ENCODE measurements at regions not wholly inside any gene's neighbourhood (a gene's known extent, or its start where the extent isn't known, plus 50 kb on each side); places are given as distances from the start of the nearest gene placed in this dataset.

DNA sequence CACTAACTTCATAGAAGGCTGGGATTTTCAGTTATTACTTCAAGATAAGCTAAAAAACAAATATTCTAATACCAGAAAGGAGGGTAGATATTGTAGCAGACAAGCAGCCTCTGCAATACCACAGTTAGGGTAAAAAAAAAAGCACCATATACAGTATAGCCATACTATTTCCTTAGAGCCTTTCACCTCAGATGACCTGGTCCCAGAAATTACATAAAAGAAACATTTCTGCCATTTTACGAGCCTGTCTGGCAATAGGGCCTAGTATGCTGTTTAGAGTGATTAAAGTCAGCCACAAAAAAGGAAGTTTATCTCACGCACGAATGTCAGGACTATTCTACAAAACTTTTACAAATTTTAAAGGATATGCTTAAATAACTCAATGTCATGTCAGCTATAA is 1016.6 kb downstream of the PLOD2 start:
- TF ChIP-seq, protein P1, sequence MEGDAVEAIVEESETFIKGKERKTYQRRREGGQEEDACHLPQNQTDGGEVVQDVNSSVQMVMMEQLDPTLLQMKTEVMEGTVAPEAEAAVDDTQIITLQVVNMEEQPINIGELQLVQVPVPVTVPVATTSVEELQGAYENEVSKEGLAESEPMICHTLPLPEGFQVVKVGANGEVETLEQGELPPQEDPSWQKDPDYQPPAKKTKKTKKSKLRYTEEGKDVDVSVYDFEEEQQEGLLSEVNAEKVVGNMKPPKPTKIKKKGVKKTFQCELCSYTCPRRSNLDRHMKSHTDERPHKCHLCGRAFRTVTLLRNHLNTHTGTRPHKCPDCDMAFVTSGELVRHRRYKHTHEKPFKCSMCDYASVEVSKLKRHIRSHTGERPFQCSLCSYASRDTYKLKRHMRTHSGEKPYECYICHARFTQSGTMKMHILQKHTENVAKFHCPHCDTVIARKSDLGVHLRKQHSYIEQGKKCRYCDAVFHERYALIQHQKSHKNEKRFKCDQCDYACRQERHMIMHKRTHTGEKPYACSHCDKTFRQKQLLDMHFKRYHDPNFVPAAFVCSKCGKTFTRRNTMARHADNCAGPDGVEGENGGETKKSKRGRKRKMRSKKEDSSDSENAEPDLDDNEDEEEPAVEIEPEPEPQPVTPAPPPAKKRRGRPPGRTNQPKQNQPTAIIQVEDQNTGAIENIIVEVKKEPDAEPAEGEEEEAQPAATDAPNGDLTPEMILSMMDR (IDR thresholded peaks at IDR 0.05; ENCODE audit: partially characterized antibody, unreplicated experiment), result no peak
- Mint-ChIP-seq H3K9me3 (ENCODE audit: unreplicated experiment) (no peaks in the 10 kb centered on the region), H3K27ac (ENCODE audit: unreplicated experiment) (no peak overlapping the region), H3K27me3 (ENCODE audit: unreplicated experiment) (no peaks in the 10 kb centered on the region), H3K4me1 (ENCODE audit: low read depth, unreplicated experiment) (peaks cover 2% of the 10 kb centered on the region), H3K36me3 (ENCODE audit: unreplicated experiment) (no peaks in the 10 kb centered on the region), H3K4me3 (ENCODE audit: unreplicated experiment) (no peak overlapping the region)
- no peak for DNase-seq

DNA sequence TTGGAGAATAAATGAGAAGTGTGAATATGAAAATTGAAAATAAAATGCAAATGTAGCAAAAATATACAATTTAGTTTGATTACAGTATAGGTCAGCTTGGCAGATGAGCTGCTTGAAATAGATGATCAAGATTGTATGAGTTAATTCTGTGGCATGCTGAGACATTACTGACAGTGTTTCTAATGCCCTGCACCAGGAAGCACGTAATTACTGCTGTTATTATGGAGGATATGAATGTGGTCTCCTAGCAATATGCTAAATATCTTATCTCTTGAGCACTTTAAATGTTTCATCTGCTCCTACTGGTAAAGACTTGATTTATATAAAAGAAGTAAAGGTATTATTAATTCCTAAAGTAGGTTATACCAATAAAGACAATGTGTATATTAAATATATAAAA is 1015.5 kb downstream of the PLOD2 start:
- Mint-ChIP-seq H3K4me1 (ENCODE audit: low read depth, unreplicated experiment) (peaks cover 2% of the 10 kb centered on the region), H3K4me3 (ENCODE audit: unreplicated experiment) (no peak overlapping the region), H3K27ac (ENCODE audit: unreplicated experiment) (no peak overlapping the region), H3K36me3 (ENCODE audit: unreplicated experiment) (no peaks in the 10 kb centered on the region), H3K9me3 (ENCODE audit: unreplicated experiment) (no peaks in the 10 kb centered on the region), H3K27me3 (ENCODE audit: unreplicated experiment) (no peaks in the 10 kb centered on the region)
- TF ChIP-seq, protein P1 (IDR thresholded peaks at IDR 0.05; ENCODE audit: partially characterized antibody, unreplicated experiment), result no peak
- DNase-seq, result no peak

DNA sequence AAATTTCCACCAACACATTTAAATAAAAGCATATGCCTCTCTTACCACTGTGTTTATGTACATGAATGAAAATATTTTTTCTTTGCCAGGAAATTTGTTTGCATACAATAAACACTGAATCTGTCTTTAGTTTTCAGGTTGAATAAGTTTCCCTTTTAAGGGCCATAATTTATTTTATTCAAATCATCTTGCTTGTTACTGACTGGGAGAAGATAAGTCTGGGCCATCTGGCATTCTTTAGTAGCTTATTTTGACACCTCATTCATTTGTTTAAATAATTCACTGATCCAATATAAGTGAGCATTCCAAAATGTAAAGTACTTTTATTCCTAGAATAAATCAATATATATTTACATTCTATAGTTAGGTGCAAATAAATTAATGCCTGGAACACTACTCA is 1001.3 kb downstream of the PLOD2 start:
- Mint-ChIP-seq H3K4me3 (ENCODE audit: unreplicated experiment) (no peak overlapping the region), H3K4me1 (ENCODE audit: low read depth, unreplicated experiment) (peaks cover 2% of the 10 kb centered on the region), H3K27me3 (ENCODE audit: unreplicated experiment) (no peaks in the 10 kb centered on the region), H3K27ac (ENCODE audit: unreplicated experiment) (no peak overlapping the region), H3K9me3 (ENCODE audit: unreplicated experiment) (no peaks in the 10 kb centered on the region), H3K36me3 (ENCODE audit: unreplicated experiment) (no peaks in the 10 kb centered on the region)
- TF ChIP-seq, protein P1 (IDR thresholded peaks at IDR 0.05; ENCODE audit: partially characterized antibody, unreplicated experiment), result no peak
- DNase-seq, result no peak

DNA sequence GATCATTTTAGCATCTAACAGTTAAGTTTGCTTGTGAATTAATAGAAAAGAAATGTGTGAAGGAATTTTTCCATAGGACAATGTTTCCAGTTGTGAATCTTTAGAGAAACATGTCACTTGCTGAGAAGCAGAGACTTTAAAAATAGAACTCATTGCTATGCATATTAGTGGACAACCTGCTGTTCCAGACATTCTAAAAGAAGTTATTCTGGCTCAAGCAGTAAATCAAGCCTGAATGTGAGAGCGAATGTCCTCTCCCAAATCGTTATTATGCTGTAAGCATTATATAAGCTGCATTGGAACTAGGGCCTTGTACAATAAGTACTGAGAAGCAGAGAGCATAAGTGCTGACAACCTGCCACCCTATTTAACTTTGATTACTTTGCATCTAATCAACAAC is 990.9 kb downstream of the PLOD2 start:
- H3K9me3 Mint-ChIP-seq (ENCODE audit: unreplicated experiment), result no peaks in the 10 kb centered on the region
- peaks cover 6% of the 10 kb centered on the region for H3K4me1 Mint-ChIP-seq (ENCODE audit: low read depth, unreplicated experiment)
- TF ChIP-seq, protein P1 (IDR thresholded peaks at IDR 0.05; ENCODE audit: partially characterized antibody, unreplicated experiment), result no peak
- DNase-seq, result no peak
- H3K4me3 Mint-ChIP-seq (ENCODE audit: unreplicated experiment), result no peak overlapping the region
- H3K27me3 Mint-ChIP-seq (ENCODE audit: unreplicated experiment), result no peaks in the 10 kb centered on the region
- H3K36me3 Mint-ChIP-seq (ENCODE audit: unreplicated experiment), result no peaks in the 10 kb centered on the region
- no peak overlapping the region for H3K27ac Mint-ChIP-seq (ENCODE audit: unreplicated experiment)

DNA sequence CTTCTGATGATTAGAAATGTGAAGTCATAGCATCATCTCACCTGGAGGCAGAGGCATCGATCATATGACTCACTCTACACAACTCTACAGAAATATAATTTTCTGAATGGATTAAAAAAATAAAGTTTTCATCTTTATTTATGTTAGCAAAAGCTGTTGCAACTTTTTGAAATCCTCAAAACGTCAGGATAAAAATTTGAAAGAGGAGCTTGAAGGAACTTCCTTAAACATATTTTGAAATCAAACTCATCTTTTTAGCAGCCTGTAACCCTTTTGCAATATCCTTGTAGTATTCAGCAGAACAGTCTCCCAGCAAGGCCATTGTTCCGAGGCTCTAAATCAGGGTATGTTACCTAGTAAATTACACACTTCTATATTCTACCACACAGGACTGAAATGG is 985.4 kb downstream of the PLOD2 start:
- TF ChIP-seq, protein P1 (IDR thresholded peaks at IDR 0.05; ENCODE audit: partially characterized antibody, unreplicated experiment), result no peak
- H3K36me3 Mint-ChIP-seq (ENCODE audit: unreplicated experiment), result no peaks in the 10 kb centered on the region
- no peaks in the 10 kb centered on the region for H3K4me1 Mint-ChIP-seq (ENCODE audit: low read depth, unreplicated experiment)
- H3K4me3 Mint-ChIP-seq (ENCODE audit: unreplicated experiment), result no peak overlapping the region
- H3K9me3 Mint-ChIP-seq (ENCODE audit: unreplicated experiment), result no peaks in the 10 kb centered on the region
- no peak for DNase-seq
- H3K27me3 Mint-ChIP-seq (ENCODE audit: unreplicated experiment), result no peaks in the 10 kb centered on the region
- H3K27ac Mint-ChIP-seq (ENCODE audit: unreplicated experiment), result no peak overlapping the region

All from glutamatergic neuron (in vitro differentiated cells).